HG02981 (cell line): ENCODE measurements at regions not wholly inside any gene's neighbourhood (a gene's known extent, or its start where the extent isn't known, plus 50 kb on each side); places are given as distances from the start of the nearest gene placed in this dataset.

Source experiments
- ATAC-seq: cut with Tn5 transposase; IDR thresholded peaks from one replicate; pipeline ENCODE4 v1.9.1; 2021; ENCODE audit warnings: mild to moderate bottlenecking, moderate library complexity; ENCODE audit not compliant: unreplicated experiment

- no peak for ATAC-seq
Observed at GRCh38 chr5:135220394-135221186, 178.4 kb downstream of the MACROH2A1 start.

- ATAC-seq = no peak
Observed at GRCh38 chr5:135219868-135220267, 179.2 kb downstream of the MACROH2A1 start.

- ATAC-seq = no peak
Observed at GRCh38 chr5:135218790-135219568, 180.1 kb downstream of the MACROH2A1 start.

GRCh38 chr5:135218486-135218755, 180.6 kb downstream of the MACROH2A1 start:
- no peak for ATAC-seq

GRCh38 chr5:135217669-135218485, 181.2 kb downstream of the MACROH2A1 start:
- no peak for ATAC-seq

- no peak for ATAC-seq
Observed at GRCh38 chr5:135216471-135217343, 182.3 kb downstream of the MACROH2A1 start.

GRCh38 chr5:135215617-135216470, 181.8 kb upstream of the PITX1 start:
- no peak for ATAC-seq

- no peak for ATAC-seq
Observed at GRCh38 chr5:135214897-135215616, 181.0 kb upstream of the PITX1 start.

GRCh38 chr5:135213466-135214239, 179.6 kb upstream of the PITX1 start:
- no peak for ATAC-seq

- no peak for ATAC-seq
Observed at GRCh38 chr5:135213027-135213386, 179.0 kb upstream of the PITX1 start.

- no peak for ATAC-seq
Observed at GRCh38 chr5:135212361-135213026, 178.5 kb upstream of the PITX1 start.

- ATAC-seq = no peak
Observed at GRCh38 chr5:135211791-135212190, 177.8 kb upstream of the PITX1 start.

- no peak for ATAC-seq
Observed at GRCh38 chr5:135211083-135211790, 177.2 kb upstream of the PITX1 start.

- ATAC-seq = no peak
Observed at GRCh38 chr5:135210286-135211055, 176.4 kb upstream of the PITX1 start.

GRCh38 chr5:135208903-135209721, 175.1 kb upstream of the PITX1 start:
- no peak for ATAC-seq

GRCh38 chr5:135208555-135208902, 174.5 kb upstream of the PITX1 start:
- no peak for ATAC-seq
